Central memory CD4-positive, alpha-beta T cell (primary cell): ENCODE measurements at regions not wholly inside any gene's neighbourhood (a gene's known extent, or its start where the extent isn't known, plus 50 kb on each side); places are given as distances from the start of the nearest gene placed in this dataset.

ENCODE experiments used
- DNase-seq: peaks from one replicate; pipeline ENCODE4 v3.0.0; 2022

- DNase-seq = no peak
Observed at GRCh38 chr2:234631646-234632514, 135.0 kb upstream of the ARL4C start.

GRCh38 chr2:234630801-234631261, 133.9 kb upstream of the ARL4C start:
- DNase-seq = no peak

GRCh38 chr2:234629596-234629995, 132.7 kb upstream of the ARL4C start:
- no peak for DNase-seq

GRCh38 chr2:234628953-234629352, 132.1 kb upstream of the ARL4C start:
- no peak for DNase-seq

- DNase-seq = no peak
Observed at GRCh38 chr2:234627308-234627707, 130.4 kb upstream of the ARL4C start.

DNA sequence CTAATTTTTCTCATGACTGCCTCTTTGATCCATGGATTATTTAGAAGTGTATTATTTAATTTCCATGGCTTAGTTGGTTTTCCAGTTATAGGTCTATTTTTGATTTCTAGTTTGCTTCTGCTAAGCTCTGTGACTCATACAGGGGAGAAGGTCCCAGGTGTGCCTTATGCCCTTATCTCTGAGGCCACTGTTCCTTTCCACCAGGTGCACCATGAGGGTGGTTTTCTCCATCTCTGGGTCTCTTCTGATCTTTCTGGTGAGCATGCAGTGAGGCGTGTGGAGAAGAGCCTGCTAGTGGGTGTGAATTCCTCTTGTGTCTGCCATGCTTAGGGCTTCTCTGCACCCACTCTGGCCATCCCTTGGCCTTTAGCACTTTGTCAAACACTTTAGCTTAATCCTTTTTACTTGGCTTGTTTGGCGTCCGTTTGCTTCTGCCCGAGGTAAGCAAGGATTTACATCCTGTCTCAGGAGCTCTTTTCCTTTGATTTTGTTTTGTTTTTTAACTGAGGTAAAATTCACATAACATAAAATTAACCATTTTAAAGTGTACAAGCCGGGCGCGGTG, 129.8 kb upstream of the ARL4C start:
- DNase-seq = no peak

DNA sequence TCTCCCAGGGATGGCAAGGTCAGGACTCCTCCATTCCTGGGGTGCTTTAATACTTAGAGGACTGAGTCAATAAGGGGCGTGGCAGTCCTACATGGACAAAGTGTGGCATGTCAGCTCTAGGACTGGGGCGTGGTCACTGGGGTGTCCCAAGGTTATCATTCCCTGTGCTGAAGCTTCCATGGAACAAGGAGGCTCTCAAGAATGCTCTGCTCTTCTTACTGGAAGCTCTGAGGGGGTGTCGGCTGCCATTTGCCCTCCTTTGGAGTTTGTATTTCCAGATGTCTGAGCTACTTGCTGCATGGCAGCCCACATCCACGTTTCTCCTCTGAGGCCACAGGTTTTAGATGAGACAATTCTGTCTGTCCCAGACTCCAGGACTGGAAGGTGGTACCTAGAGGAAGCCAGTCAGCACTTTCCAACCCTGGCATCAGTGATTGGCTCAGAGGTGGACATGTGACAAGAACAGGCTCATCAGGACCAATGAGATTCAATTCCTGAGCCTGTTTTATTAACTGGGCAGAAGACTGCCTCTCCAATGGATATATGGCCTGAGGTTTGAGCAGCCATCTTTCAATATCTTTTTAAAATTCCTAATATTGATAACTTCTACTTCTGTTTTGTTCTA, 128.9 kb upstream of the ARL4C start:
- DNase-seq = no peak

- DNase-seq = no peak
Observed at GRCh38 chr2:234623521-234623991, 126.7 kb upstream of the ARL4C start.

DNA sequence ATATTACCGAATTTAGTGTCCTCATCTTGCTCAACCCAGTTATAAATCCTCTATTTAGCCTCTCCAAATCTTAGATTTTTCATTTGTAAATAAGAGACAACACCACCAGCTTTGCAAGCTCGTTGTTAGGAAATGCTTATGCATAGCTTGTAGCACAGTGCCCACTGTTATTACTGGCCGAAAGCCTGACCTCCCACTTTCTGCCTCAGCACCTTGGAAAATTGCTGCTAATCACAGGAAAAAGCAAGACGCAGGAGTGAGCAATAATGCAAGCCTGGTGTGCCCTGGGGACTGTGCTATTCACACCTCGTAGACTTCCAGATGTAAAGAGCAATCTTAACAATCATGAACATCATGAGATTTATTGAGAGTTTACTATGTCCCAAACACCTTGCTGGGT, 124.2 kb upstream of the ARL4C start:
- DNase-seq = no peak

- no peak for DNase-seq
Observed at GRCh38 chr2:234620018-234620417, 123.1 kb upstream of the ARL4C start.

GRCh38 chr2:234615643-234616356, 118.9 kb upstream of the ARL4C start:
- DNase-seq = no peak

DNA sequence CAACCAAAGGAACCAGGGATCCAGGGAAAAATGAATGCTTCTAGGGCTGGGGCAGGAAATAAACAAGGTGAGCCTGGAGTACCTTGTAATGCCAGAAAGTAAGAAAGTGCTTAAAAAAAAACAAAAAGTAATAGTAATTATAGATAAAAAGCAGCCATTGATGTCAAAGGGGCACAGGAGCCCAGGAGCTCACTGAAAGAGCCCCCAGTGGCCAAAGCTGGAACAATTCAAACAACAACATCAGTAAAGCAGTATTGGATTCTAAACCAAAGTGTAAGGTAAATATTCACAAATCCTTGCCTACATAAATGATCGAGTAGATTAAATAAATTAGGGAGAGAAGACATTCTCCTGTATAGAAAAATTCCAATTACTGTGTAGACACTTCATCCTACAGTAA, 114.3 kb upstream of the ARL4C start:
- no peak for DNase-seq

- DNase-seq = no peak
Observed at GRCh38 chr2:234608946-234609345, 112.1 kb upstream of the ARL4C start.

DNA sequence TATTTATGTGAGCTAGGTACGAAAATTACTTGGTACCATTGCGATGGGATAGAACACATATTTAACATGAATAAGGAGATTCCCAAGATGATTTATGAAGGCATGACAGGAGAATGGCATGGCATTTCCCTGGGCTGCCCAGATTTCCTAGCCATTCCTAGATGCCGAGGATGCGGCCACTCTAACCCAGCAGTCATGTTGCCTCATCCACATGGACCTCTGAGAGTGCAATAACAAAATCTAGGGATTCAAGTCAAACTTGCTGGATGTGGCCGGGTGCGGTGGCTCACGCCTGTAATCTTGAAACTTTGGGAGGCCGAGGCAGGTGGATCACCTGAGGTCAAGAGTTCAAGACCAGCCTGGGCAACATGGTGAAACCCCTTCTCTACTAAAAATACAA, 110.8 kb upstream of the ARL4C start:
- no peak for DNase-seq

- no peak for DNase-seq
Observed at GRCh38 chr2:234606896-234607295, 110.0 kb upstream of the ARL4C start.

- DNase-seq = no peak
Observed at GRCh38 chr2:234603619-234604018, 106.7 kb upstream of the ARL4C start.

DNA sequence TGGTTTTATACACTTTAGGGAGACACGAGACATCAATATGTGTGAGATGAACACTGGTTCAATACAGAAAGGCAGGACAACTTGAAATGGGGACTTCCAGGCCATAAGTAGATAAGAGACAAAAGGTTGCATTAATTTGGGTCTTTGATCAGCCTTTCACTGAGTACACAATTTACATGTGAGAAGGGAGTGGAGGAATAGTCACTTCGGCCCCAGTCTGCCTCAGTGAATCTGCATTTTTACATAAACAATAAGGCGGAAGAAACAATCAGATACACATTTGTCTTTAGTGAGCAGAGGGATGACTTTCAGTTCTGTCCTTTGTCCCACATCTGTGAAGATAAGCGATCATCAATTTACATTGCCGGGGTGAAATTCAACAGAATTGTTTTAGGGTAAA, 104.3 kb upstream of the ARL4C start:
- DNase-seq = no peak

DNA sequence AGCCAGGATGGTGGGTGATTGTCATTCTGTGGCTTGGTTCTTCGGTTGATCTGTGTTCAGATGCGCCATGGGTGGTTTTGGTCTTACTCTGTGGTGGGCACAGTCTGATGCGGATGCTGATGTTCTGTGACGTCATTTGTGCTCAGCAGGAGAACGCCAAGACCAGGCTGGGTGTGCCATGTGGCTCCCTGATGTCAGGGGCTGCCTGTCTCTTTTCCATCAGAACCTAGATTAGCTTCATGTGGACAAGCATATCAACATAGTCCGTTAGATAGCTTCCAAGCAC, 100.6 kb upstream of the ARL4C start:
- DNase-seq = no peak

DNA sequence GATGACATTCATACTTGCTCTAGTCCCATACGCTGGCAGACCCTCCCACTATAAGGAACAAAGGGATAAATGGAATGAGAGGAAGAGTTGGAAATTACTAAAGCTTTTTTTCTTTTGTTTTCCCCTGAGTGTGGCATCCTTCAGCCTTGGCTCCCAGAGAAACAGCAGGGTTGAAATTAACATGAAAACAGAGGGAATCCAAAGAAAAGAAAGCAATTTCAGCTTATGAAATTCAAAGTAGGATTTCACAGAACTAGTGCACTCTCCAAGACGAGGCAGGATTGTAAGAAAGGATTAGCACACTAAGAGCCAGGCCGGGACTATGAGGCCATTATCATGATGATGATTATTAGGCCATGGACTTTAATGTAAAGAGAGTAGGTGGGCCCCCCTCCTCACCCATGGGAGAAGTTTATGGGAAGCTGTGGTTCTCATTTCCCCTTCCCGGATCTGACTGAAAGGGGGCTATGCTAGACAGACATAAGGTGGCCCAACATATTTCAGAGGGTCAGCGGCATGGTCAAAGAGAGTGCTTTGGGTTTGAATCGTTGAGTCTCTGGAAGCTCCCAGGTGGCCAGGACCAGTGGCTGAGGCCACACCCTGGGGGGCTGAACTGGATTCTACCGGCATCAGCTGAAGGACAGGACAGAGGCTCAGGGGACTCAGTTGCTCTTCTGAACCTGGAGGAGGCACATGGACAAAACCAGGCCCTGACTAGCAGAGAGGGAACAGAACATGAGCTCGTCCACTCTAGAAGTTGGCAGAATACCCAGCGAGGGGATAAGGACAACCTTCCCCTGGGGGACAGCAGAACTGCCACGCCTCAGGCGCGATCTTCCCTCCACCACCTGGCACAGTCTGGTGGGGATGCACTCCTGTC, 100.1 kb upstream of the ARL4C start:
- DNase-seq = no peak

DNA sequence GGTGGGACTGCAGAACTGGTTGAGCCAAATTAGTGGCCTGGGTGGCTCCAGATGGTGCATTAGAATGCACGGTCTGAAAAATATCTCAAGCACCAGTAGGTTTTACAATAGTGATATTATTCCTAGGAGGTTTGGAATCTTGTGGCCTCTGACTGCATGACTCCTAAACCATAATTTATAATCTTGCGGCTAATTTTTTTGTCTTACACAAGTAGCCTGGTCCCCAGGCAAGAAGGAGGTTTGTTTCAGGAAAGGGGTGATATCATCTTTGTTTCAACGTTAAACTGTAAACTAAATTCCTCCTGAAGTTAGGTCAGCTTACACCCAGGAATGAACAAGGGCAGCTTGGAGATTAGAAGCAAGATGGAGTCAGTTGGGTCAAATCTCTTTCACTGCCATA, 98.9 kb upstream of the ARL4C start:
- DNase-seq = no peak

- DNase-seq = no peak
Observed at GRCh38 chr2:234594715-234595114, 97.8 kb upstream of the ARL4C start.

DNA sequence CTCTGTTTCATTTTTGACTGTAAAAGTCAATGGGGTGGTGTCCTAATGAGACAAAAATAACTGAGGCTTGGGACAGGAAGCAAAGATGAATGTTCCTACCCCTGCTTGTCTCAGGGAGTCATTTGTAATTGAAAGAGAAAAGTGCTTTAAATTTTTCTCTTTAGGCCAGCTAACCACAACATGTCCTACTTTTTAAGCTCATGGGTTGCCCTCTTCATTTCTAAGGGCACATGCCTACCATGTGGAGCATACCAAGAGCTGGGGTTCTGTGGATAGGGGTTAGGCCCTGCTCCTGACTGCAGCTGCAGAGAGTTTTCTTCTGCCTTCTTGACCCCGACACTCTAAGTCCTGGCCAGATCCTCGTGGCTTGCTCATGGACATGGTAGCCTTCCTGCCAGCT, 96.8 kb upstream of the ARL4C start:
- no peak for DNase-seq

GRCh38 chr2:234592541-234592940, 95.7 kb upstream of the ARL4C start:
- no peak for DNase-seq
